ENCODE measurements at regions not wholly inside any gene's neighbourhood (a gene's known extent, or its start where the extent isn't known, plus 50 kb on each side); places are given as distances from the start of the nearest gene placed in this dataset.
"Not testable (repeated sequence)": the region's sequence is repeated elsewhere in the genome, so short reads cannot be mapped to it uniquely, and the experiment has no call there.

- Histone ChIP-seq H3K4me1 (no peaks in the 10 kb centered on the region), H3K27me3 (no peaks in the 10 kb centered on the region), H3K4me3 (no peak overlapping the region), H3K27ac (no peak overlapping the region), H3K9me3 (no peaks in the 10 kb centered on the region), H3K36me3 (no peaks in the 10 kb centered on the region)
- DNase-seq (ENCODE audit: low spot score in 2 of 2): no peak
- intact Hi-C loops (cut with DNase I): no loop called here
- TF ChIP-seq, protein P1, sequence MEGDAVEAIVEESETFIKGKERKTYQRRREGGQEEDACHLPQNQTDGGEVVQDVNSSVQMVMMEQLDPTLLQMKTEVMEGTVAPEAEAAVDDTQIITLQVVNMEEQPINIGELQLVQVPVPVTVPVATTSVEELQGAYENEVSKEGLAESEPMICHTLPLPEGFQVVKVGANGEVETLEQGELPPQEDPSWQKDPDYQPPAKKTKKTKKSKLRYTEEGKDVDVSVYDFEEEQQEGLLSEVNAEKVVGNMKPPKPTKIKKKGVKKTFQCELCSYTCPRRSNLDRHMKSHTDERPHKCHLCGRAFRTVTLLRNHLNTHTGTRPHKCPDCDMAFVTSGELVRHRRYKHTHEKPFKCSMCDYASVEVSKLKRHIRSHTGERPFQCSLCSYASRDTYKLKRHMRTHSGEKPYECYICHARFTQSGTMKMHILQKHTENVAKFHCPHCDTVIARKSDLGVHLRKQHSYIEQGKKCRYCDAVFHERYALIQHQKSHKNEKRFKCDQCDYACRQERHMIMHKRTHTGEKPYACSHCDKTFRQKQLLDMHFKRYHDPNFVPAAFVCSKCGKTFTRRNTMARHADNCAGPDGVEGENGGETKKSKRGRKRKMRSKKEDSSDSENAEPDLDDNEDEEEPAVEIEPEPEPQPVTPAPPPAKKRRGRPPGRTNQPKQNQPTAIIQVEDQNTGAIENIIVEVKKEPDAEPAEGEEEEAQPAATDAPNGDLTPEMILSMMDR (IDR thresholded peaks at IDR 0.05): no peak
Observed at GRCh38 chr1:31515056-31515775, 61.1 kb upstream of the TINAGL1 start.

GRCh38 chr1:31515936-31516335 lies 60.4 kb upstream of the TINAGL1 start:
- intact Hi-C loops (cut with DNase I): no loop called here
- TF ChIP-seq, protein P1 (IDR thresholded peaks at IDR 0.05): no peak
- no peak overlapping the region for H3K27ac ChIP-seq

DNA sequence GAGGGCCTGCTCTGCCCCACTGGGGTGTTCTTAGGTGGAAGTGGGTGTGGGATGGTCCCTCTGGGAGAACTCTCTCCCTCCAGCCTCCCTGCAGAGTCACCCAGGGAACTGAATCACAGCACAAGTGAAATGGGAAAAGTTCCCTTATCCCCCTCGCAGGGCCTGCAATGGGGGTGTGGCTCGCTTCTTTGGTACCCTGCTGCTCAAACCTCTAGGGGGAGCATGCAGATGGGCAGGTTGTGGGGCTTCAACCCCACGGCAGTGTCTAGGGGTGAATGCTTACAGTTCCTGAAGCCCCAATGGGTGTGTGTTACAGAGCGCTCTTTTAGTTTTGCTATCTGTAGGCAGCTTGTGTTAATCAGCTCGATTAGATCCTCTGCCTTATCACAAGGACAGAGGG lies 59.0 kb upstream of the TINAGL1 start:
- Histone ChIP-seq H3K9me3 (no peaks in the 10 kb centered on the region), H3K4me3 (no peak overlapping the region), H3K4me1 (no peaks in the 10 kb centered on the region), H3K27me3 (no peaks in the 10 kb centered on the region), H3K27ac (no peak overlapping the region), H3K36me3 (no peaks in the 10 kb centered on the region)
- TF ChIP-seq, protein P1 (IDR thresholded peaks at IDR 0.05): no peak
- no peak for DNase-seq (ENCODE audit: low spot score in 2 of 2)
- intact Hi-C loops (cut with DNase I): no loop called here

More at GRCh38 chr1:31515936-31516335, 60.4 kb upstream of the TINAGL1 start:
- Histone ChIP-seq H3K4me3 (no peak overlapping the region), H3K9me3 (no peaks in the 10 kb centered on the region), H3K36me3 (no peaks in the 10 kb centered on the region), H3K4me1 (no peaks in the 10 kb centered on the region), H3K27me3 (no peaks in the 10 kb centered on the region)
- DNase-seq (ENCODE audit: low spot score in 2 of 2): no peak

DNA sequence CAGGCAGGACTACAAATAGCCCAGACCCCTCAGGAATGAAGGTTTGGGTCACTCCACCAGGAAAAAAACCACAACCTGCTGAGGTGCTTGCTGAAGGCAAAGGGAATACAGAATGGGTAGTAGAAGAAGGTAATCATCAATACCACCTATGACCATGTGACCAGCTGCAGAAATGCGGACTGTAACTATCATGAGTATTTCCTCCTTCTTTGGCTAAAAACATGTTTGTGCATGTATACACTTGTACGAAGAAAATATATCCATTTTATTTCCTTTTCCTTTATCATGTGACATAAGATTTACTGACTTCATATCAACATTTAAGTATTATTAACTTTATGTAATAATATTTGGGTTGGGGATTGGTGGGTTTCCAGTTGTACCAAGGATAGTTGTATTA lies 58.3 kb upstream of the TINAGL1 start:
- DNase-seq (ENCODE audit: low spot score in 2 of 2); intact Hi-C loops (cut with DNase I); H3K27me3 ChIP-seq; H3K9me3 ChIP-seq; H3K4me3 ChIP-seq; H3K27ac ChIP-seq; H3K4me1 ChIP-seq; H3K36me3 ChIP-seq: not testable (repeated sequence)

GRCh38 chr1:31521761-31522555 lies 54.4 kb upstream of the TINAGL1 start:
- Histone ChIP-seq H3K27ac (no peak overlapping the region), H3K4me1 (no peaks in the 10 kb centered on the region), H3K36me3 (no peaks in the 10 kb centered on the region), H3K27me3 (no peaks in the 10 kb centered on the region), H3K4me3 (no peak overlapping the region), H3K9me3 (no peaks in the 10 kb centered on the region)
- intact Hi-C loops (cut with DNase I): no loop called here
- DNase-seq (ENCODE audit: low spot score in 2 of 2): no peak
- TF ChIP-seq, protein P1 (IDR thresholded peaks at IDR 0.05): no peak

DNA sequence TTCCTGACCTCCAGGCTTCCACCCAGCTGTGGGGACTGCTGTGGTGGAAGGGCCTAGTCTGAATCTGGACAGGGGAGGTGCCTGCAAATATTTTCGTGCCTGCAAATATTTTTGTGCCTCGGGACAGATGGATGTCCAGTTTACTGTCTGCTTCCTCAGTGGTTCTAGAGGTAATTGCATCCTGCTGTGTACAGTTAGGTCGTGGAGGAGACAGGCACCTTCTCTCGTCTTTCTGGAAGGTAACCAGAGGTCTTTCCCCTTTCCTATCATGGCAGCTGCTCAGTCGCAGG lies 53.8 kb upstream of the TINAGL1 start:
- no peak overlapping the region for H3K4me3 ChIP-seq
- DNase-seq (ENCODE audit: low spot score in 2 of 2): no peak
- H3K9me3 ChIP-seq: no peaks in the 10 kb centered on the region
- intact Hi-C loops (cut with DNase I): no loop called here
- TF ChIP-seq, protein P1 (IDR thresholded peaks at IDR 0.05): no peak
- H3K27me3 ChIP-seq: no peaks in the 10 kb centered on the region
- no peaks in the 10 kb centered on the region for H3K36me3 ChIP-seq
- H3K4me1 ChIP-seq: no peaks in the 10 kb centered on the region
- no peak overlapping the region for H3K27ac ChIP-seq

Data from ascending aorta (tissue), 2 donors.